Fibroblast of gingiva (primary cell): ENCODE measurements at regions not wholly inside any gene's neighbourhood (a gene's known extent, or its start where the extent isn't known, plus 50 kb on each side); places are given as distances from the start of the nearest gene placed in this dataset.
"Not testable (repeated sequence)": the region's sequence is repeated elsewhere in the genome, so short reads cannot be mapped to it uniquely, and the experiment has no call there.

Experiments used
- DNase-seq: peaks from one replicate; pipeline ENCODE4 v3.0.0-alpha.2; 2011; ENCODE audit warnings: low read depth

DNA sequence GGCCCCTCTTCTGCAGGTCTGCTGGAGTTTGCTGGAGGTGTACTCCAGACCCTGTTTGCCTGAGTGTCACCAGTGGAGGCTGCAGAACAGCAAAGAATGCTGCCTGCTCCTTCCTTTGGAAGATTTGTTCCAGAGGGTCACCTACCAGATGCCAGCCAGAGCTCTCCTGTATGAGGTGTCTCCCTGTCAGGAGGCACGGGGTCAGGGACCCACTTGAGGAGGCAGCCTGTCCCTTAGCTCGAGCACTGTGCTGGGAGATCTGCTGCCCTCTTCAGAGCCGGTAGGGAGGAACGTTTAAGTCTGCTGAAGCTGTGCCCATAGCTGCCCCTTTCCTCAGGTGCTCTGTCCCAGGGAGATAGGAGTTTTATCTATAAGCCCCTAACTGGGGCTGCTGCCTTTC lies 207.9 kb downstream of the FAT3 start:
- DNase-seq, result no peak

DNA sequence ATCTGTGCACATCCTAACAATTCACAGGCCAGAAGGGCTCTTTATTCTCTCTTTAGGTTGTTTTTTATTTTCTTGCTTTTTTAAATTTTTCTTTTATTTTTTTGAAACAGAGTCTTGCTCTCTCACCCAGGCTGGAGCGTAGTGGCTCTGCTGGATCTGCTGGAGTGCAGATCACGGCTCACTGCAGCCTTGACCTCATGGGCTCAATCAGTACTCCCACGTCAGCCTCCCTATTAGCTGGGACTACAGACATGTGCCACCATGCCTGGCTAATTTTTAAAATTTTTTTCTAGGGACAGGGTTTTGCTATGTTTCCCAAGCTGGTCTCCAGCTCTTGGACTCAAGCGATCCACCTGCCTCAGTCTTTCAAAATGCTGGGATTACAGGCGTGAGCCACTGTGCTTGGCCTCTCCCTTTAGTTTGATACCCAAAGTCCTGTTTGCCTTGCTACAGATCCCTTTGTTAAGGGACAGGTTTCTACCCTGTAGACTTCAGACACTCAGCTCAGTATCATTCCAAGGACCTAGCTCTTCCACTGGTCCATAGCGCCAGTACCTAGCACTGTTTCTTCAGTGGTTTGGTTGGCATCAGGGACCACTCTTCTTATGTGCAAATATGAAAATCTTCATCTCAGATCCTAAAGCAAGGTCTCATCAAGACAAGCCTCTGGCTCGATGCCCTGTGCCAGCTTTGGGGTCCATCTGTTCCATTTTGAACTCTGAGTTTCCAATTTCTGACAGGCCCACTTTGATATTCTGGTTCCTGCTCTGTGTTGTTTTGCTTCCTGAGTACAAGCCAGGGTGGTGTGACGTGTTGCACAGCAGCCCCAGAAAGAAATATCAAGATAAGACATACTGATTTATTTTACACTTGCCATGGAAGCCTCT lies 211.7 kb downstream of the FAT3 start:
- no peak for DNase-seq

DNA sequence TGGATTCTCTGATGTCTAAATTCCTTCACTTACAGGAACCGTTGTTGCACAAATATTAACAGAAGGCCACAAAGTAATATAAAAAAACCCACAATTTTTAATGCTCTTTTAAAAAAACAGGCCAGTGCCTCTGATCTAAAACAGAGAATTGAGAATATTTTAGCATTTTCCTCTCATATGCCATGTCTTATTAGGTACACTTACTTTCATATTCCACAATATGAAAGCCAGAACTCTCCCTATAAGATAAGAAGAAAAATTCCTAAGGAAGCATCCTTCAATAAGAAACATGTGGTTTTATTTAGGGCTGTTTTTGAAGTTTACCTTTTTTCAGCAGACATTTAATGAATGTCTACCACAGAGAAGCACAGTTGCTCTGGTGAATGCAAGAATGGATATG lies 214.5 kb downstream of the FAT3 start:
- DNase-seq, result no peak

DNA sequence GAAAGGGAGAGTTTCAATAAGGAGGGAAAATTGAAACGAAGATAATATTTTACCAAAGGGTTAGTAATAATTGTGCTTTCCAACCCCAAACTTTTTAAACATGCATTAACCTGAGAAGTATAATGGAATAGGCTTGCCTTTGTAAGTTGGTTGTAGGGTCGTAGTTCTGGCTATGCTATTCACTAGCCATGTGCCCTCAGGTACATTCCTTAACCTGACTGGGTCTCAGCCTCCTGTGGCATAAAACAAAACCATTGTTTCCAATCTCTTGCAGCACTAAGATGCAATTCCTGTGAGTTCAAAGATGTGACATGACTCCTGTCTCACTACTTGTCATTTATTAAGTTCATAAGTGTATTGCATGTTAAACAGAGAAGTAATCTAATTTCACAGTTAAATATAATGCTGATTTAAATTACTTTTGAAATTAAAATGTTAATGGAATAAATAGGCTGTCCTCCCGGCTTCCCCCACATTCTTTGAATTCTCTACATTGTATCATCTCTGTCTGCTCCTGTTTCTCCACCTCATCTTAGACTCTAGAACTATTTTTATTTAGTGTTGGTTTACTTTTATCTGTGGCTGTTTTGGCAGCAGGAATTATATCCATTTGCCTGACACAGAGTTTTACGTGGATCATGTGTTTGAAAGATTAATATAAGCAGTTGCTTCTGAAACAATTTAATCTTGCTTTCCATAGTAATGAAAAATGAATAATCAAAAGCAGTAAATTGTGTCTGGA lies 216.3 kb downstream of the FAT3 start:
- no peak for DNase-seq

DNA sequence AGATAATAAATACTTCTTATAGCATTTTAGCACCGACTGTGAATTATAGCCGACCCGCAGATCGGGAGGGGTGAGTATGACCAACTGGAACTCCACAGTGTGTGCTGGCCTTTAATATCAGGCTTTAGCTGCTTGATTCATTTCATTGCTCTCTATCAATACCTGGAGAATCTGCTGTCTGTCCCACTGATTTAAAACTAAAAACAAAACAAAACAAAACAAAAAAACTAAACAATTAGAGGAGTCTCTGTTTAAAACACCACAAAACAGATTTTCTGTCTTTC lies 216.8 kb downstream of the FAT3 start:
- no peak for DNase-seq

DNA sequence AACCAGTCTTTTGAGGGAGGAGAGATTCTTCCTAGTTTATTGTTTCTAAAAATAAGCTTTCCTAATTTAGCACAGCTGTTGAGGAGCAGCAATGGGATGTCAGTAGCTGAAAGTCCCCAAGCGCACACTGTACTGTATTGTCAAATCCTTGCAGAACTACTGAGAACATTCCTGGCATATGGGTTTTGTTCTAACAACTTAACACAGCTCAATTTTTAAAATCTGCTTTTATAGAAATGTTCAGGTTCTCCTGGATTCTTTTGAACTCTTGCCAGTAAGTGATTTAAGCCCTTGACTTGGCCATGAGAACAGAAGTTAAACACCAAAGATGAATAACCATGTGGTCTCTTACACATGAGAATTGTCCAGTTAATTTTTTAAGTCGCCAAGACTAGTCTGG lies 218.6 kb downstream of the FAT3 start:
- no peak for DNase-seq

DNA sequence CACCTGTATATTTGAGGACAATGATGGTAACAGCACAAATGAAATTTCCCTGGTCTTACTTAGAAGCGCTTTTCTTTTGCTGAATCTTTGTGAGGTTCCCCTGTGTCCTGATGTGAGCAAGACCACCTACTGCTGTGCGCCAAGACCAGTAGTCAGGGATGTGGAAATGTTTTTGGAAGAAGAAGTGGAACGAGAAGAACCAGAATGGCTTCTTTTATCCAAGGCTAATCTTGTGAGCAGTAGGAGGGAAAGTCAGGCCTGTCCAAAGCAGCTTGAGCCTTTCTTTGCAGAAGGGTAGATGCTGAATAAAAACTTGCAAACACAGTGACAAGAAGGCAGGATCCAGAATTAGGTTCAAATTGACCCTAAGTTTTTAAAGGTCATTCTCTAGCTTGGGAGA lies 223.0 kb downstream of the FAT3 start:
- no peak for DNase-seq

DNA sequence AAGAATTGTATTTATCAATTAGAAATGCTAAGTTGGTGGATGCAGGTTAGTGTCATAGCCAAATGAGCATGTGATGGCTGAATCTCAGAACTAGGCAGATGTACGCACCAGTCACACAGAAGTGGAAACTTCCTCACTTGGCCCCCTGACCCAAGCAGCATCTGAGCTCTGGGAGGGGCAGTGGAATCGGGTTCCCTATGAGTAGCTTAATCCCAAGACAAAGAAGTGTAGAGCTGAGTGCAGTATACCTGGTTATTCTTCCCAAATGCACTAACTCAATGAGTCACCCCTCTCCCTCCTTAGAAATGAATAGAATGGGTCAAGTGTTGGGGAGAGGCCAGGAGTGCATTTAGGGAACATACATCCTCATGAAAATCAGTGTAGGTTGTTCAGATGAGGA lies 224.6 kb downstream of the FAT3 start:
- no peak for DNase-seq

DNA sequence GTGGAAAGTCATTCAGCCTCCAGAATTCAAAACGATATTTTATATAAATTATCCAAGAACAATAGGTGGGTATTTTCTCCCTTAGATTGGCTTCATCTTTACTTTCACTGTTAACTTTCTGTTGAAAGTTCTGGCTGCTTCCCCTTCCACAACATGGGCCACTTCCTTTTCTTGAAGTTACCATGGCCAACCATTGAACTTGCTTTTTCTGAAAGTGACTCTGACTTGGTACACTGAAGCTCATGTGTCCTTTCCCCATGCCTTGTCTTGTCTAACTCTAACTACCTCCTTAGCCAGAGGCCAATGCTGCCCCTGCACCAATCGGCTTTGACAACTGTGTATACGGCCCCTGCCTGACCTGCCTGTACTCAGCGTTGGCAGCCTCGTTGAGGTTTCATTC lies 225.2 kb downstream of the FAT3 start:
- DNase-seq, result no peak

DNA sequence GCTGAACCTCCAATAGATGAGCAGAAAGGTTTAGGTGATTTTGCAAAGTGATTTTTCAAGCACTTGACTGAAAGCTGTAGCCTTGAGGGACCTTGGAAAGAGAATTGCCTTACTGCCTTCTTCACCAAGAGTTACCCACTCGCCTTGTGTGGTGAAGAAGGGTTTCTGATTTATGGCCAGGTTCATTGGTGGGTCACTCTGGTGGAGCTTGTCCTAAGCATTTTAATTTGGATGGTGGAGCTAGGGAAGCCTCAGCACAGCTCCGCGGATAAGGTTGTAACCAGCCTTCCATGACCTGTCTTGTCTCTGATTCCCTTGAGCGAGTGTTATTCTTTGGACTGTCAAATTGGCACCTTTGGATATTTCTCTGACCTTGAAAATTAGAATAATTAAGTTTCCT lies 226.4 kb downstream of the FAT3 start:
- no peak for DNase-seq

DNA sequence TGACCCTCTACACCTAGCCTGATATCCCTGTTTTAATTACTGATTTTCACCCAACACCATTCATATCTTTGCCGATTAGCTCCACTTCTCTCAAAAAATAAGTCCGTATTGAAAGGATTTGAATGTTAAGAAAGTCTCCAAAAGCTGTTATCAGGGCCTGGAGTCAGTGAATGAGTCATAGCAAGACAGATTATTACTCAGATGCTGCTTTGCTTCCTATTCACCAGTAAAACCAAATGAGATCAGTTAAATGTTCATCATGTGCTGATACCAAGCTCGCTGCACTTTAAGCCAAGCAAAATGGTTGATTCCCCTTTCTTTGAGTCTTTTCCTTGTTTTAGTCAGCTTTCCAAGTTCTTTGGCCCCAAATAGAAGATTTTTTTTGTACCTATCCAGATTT lies 228.4 kb downstream of the FAT3 start:
- no peak for DNase-seq

DNA sequence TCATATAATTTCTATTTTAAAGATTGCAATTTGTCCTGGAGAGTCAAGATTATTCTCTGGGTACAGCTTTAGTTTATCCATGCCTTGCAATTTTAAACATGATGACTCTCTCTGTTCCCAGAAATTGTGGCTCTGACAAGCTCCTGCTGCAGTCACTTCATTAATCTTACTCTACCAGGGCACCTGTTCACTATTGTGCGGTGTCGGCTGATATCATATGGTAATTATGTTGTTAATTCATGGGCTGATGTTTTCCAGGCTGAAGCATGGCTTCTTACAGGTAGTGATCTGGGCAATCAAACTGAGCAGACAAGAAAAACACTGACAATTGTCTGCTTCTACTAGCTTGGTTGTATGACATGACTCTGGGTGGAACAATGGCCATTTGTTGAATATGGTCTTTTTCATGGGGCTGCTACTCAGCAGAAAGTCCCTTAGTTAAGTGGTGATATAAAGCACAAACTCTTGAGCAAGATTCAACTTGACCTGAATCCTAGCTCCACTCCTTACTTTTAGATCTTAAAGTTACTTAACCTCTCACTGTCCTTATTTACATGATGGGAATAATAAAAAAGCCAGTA lies 230.7 kb downstream of the FAT3 start:
- DNase-seq, result no peak

DNA sequence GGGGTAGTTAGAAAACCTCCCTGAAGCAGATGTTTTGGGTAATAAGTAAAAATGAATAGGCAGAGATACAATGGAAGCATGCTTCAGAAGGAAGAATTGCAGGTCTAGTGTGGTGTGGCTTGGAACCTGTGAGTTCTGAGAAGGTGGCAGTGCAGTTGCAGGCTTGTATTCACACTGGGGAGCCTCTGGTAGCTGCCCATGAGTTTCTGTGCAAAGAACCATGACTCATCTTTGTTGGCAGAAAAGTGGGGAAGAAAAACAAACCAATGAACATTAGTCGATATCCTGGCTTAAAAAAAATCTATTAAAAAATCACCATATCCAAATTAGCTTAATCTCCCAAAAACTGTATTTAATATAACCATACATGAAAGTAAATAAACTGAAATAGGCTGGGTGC lies 232.6 kb downstream of the FAT3 start:
- no peak for DNase-seq

DNA sequence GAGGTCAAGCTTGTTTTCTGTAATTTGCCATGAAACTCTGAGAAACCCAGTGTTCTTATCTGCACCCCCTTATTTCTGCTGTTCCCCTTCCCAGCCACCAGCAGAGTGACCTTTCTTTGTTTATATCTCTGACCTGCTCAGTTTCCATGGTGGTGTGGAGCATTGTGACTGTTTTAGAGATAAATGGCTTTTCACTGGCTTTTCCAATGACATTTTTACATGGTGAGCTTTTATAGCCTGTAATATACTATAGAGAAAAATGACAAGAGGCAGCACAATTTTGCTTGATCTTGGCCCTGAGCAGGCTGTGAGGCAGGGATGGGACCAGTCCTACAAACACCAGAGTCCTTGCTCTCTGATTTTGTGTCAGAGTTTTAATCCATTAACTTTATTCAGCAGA lies 233.9 kb downstream of the FAT3 start:
- DNase-seq, result no peak

DNA sequence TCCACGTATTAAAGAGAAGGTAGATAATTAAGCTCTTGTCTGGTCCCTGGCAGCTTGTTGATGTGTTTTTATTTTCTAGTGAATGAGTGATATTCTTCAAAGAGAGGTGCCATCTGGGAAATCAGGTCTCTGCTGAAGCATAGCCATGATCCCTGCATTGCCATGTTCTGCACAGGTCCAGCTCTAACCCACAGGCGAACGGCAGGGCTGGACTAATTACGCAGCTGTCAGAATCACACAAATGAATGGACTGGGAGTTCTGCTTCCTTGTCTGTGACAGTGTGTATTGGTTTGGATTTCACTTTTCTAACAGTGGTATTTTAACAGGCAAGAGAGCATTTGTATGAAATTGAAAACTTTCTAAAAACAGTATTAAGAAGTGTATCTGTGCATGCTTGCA lies 235.6 kb downstream of the FAT3 start:
- no peak for DNase-seq

DNA sequence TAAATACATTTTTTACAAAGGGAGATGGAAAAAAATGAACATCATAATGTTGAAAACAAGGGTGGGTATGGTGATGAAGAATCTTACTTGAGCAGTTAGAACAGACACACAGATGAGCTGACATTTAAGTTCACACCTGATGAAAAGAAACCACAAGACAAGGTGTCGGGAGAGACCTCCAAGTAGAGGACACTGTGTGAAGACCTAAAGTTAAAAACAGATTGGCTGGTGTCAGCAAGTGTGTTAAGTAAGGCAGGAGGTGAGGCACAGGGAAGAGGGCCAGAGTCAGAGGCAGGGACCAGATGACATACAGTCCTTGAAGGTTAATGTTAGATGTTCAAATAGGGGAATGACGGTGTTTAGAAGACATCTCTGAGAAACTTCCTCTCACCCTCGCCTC lies 236.8 kb downstream of the FAT3 start:
- no peak for DNase-seq

DNA sequence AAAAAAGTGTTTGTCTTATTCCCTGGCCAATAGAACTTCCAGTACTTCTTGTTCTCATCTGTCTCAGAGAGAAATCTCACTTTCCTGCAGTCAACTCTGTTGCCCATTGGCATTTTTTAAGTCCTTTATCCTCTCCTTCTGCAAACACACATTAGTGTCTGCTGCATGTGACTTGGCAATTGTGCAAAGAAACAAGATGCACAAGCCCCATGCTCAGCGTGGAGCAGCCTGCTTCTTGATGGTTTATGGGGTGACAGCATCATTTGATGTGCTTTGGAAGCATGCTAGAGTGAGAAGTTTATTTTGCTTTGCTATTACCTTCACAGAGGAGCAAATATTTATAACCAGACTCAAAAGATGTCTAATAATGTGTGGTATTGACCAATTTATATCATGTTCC lies 238.2 kb downstream of the FAT3 start:
- DNase-seq, result no peak

DNA sequence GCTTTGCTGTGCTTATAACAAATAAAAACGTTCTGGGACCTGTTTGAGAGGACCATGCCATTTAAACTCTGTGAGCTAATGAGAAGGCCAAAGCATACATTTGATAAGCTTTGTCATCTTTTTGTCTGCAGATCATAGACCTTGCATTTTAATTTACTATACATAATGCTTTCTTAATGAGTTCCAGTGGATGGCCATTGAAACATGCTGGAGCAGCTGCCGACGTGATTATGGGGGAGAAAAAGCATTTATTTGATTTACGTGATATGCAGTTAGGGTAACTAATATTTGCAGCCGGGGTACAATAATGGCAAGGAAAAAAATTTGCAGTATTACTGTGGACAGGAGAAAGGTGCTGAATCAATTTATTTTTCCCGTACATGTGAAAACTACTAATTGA lies 240.2 kb downstream of the FAT3 start:
- DNase-seq, result no peak

DNA sequence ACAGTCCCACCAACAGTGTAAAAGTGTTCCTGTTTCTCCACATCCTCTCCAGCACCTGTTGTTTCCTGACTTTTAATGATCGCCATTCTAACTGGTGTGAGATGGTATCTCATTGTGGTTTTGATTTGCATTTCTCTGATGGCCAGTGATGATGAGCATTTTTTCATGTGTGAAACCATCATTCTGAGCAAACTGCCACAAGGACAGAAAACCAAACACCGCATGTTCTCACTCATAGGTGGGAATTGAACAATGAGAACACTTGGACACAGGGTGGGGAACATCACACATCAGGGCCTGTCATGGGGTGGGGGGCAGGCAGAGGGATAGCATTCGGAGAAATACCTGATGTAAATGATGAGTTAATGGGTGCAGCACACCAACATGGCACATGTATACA lies 240.8 kb downstream of the FAT3 start:
- DNase-seq, result not testable (repeated sequence)

DNA sequence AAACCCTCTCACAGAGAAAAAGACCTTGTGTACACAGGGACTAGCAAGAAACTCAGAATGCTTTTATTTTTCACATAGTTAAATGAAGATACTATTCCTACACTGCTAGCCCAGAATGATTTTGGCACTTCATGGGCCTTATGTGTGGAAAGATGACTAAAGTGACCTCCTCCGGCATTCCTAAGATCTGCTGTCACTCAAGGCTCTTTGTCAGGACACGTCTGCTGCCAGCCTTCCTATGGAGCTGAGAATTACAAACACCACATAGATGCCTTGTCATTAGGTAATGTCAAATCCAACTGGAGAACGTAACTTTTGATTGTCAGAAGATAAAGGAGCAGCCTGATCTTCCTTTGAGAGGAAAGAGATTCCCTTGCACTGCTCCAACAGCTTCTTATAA lies 249.1 kb downstream of the FAT3 start:
- no peak for DNase-seq

DNA sequence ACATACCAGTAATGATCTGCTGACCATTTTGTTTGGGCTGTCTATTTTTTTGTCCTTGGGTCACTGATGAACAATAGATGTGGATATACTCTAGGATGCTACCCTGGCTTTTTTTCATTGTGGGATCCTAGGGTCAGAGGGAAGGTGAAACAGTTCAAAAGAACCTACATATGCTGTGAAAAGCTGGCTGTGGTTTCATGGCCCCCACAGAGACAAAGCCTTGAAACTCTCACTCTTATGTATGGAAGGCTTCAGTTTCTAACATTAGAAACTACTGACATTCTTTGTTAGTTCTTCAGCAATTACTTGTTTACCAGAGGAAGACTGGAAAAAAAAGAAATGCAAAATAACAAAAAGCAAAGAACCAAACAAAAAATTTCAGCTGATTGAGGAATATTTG lies 250.7 kb downstream of the FAT3 start:
- DNase-seq, result no peak

DNA sequence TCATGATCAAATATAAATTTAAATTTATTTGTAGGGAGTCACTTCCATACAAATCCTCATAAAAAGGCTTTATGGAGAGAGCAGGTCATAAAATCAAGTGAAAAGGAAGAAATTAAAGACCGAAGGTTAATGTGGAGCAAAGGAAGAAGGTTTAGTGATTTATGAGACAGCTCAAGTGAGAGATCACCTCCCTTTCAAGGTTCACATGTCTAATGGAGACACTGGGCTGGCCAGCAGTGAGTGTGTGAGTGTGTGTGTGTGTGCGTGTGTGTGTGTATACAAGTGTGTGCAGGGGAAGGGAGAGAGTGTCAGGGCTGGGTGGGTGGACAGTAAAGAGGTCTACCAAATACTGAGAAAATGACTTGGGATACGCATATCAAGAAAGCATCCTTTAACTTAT lies 251.2 kb downstream of the FAT3 start:
- DNase-seq, result no peak

DNA sequence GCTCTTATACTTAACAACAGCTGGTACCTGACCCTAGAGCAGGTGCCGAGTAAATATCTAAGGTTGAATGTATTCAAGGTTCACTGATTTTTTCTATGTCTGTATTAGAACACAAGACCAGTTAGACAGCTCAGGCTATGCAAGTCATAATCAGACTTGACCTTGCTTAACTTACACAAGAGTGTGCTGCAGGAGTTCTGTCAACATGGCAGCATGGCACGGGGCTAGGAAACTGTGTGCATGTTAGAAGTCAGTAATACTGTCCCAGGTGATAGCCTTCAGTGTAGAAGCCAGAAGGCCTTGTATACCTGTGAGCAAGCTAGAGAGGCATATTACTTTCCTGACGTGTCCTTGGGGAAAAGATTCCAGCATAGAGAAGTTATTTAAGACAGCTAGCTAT lies 253.1 kb downstream of the FAT3 start:
- no peak for DNase-seq

DNA sequence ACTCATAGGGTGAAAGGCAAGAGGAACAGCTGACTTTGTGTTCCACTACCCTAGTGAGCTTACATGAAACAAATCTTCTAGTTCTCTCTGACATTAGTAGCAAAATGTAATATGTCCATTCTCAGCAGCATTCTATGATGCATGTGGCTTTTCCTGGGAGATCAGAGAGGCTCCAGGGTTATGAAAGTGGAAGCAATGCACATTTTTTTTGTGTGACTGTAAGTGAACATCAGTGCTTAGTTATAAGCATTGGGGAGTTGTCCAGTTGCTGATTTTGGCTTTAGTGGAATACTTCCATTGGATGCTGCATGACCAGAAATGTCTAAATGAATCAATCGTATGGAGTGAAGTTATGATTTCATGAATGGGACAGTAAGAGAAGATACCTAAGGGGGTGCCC lies 255.9 kb downstream of the FAT3 start:
- DNase-seq, result no peak
